Fibroblast of the aortic adventitia (primary cell): ENCODE measurements at regions not wholly inside any gene's neighbourhood (a gene's known extent, or its start where the extent isn't known, plus 50 kb on each side); places are given as distances from the start of the nearest gene placed in this dataset.

Experiments used
- DNase-seq: peaks from one replicate; pipeline ENCODE4 v3.0.0-alpha.2; 2010; ENCODE audit warnings: low read depth
- H3K4me3 ChIP-seq: 2 replicates; pipeline ENCODE4 v1.5.1; 2011; ENCODE audit warnings: low read depth, mild to moderate bottlenecking, control low read depth, low read length, moderate library complexity
- TF ChIP-seq, protein P1 (sequence below): IDR thresholded peaks from 2 replicates; pipeline ENCODE4 v1.5.1; 2011; ENCODE audit warnings: mild to moderate bottlenecking, low read length, control low read depth, inconsistent platforms; ENCODE audit not compliant: insufficient read depth

DNA sequence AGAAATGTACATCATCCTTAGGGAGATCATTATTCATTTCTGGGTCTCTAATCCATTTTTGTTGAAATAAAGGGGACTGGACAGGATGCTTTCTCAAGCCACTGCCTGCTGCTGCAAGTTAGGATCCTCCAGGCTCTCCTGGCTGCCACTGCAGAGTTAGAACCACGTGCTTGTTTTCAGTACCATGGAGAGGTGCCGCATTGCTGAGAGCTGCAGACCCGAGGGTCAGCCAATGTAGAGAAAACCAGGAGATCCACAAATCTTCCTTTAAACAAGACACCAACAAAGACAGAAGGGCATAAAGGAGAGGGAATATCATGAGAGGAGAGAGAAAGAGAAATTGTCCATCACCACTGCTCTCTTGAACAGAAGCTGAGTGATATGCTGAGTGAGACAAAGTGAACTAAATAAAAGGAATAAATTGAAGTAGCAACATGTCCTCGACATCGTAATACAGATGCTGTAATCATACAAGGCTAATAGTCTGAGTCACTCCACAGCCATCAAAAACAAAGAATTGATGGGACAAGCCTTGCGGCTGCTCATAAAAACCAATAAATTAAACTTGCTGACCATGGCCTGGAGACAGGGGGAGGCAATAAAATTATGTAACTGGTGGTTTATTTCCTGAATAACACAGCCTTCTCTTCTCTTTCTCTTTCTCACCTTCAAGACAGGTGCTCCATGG, 255.7 kb downstream of the OMA1 start:
- H3K4me3 ChIP-seq = no peak overlapping the region
- DNase-seq = peak; percentile 7
- TF ChIP-seq, protein P1, sequence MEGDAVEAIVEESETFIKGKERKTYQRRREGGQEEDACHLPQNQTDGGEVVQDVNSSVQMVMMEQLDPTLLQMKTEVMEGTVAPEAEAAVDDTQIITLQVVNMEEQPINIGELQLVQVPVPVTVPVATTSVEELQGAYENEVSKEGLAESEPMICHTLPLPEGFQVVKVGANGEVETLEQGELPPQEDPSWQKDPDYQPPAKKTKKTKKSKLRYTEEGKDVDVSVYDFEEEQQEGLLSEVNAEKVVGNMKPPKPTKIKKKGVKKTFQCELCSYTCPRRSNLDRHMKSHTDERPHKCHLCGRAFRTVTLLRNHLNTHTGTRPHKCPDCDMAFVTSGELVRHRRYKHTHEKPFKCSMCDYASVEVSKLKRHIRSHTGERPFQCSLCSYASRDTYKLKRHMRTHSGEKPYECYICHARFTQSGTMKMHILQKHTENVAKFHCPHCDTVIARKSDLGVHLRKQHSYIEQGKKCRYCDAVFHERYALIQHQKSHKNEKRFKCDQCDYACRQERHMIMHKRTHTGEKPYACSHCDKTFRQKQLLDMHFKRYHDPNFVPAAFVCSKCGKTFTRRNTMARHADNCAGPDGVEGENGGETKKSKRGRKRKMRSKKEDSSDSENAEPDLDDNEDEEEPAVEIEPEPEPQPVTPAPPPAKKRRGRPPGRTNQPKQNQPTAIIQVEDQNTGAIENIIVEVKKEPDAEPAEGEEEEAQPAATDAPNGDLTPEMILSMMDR = no peak

DNA sequence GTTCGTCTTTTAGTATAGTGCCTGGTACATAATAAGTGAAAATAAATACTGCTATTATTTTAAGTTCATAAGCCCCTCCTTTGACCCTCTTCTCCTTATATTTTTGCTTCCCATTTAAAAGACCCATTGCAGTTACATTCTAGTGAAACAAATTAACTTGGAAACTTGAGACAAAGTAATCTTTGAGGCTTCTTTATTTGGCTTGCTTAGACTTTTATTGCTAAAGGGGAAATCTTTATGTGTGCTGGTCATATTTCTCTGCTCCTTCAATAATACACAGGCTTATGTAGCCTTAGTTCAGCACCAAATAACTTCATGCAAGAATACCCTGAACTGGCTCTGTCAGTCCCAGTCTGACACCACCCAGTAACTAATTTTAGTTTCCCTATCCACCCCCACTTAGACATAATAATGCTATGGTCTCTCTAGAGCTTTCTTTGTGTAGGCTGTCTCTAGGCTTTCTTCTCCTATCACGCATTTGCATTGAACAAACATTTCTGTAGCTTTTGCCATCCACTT, 257.8 kb downstream of the OMA1 start:
- DNase-seq = no peak
- TF ChIP-seq, protein P1 = no peak
- H3K4me3 ChIP-seq = no peak overlapping the region

DNA sequence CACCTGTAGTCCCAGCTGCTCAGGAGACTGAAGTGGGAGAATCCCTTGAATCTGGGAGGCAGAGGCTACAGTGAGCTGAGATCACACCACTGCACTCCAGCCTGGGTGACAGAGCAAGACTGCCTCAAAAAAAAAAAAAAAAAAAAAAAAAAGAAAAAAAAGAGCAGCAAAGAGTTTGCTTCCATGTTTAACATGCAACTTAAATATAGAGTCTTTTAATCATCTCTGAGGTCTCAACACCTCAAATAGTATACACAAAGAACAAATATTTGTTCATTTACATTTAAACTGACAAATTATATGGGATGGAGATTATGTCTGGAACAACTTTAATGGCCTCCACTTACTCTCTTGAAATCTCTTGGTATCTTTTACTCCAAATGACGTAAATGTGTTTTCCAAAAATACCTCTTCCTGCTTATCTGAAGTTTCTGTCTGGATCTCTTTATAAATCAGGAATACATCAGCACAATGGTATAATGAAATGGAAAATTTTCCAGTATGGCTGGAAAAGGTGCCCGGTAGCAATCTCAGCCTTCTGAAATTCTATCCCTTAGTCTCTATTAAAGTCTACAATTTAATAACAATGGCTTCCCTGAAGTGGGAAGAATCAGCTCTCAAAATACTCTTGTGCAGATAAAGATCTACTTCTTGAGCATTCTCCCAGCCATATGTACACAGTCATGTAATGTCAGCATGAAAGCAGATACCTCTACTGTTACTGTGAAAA, 258.5 kb downstream of the OMA1 start:
- no peak overlapping the region for H3K4me3 ChIP-seq
- TF ChIP-seq, protein P1 = no peak
- no peak for DNase-seq

DNA sequence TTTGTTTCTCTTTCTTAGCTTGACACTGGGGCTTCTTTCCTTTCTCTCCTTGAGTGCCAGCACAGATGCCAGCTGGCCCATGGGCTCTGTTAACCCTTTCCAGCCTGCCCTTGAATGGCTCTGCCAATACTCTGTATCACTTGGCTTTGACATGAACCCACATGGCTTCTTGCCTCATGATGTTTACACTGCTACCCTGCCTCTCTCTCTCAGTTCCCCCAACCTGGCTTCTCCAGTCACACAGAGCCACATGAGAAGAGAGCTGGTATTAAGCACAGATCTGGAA, 262.4 kb downstream of the OMA1 start:
- DNase-seq = no peak
- TF ChIP-seq, protein P1 = no peak
- H3K4me3 ChIP-seq = no peak overlapping the region

DNA sequence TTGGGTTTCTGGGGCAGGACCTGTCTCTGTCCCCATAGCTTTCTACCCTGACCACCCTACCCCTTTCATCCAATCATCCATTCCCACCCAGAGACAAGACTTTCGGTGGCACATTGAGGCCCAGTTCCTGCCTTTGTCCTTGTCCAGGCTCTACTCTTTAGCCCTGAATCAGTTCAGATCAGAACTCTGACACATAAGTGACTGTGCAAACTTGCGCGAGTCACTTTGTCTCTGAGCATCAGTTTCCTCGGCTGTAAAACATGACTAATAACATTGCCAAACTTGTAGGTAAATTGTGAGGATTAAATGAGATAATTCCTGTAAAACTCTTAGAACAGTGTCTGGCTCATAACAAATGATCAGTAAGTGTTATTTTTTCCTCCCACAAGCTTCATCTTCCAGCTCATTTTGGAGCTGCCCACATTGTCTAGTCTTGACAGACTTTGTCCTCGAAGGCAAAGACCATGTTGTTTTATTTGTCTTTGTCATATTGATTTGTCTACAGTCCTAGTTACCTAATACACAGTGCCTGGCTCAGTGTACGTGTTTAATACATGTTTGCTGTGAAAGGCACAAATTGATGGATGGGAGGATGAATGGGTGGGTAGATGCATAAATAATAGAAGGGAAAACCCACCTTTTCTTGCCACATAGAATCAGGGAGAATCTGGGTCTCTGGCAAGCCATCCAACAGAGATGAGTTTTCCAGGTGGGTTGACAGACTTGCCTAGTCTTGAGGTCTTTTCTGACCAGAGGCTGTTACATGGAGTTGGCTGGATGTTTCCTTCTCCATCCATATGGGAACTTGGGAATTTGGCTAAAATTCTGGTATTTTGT, 262.9 kb downstream of the OMA1 start:
- H3K4me3 ChIP-seq = no peak overlapping the region
- TF ChIP-seq, protein P1 = no peak
- no peak for DNase-seq

DNA sequence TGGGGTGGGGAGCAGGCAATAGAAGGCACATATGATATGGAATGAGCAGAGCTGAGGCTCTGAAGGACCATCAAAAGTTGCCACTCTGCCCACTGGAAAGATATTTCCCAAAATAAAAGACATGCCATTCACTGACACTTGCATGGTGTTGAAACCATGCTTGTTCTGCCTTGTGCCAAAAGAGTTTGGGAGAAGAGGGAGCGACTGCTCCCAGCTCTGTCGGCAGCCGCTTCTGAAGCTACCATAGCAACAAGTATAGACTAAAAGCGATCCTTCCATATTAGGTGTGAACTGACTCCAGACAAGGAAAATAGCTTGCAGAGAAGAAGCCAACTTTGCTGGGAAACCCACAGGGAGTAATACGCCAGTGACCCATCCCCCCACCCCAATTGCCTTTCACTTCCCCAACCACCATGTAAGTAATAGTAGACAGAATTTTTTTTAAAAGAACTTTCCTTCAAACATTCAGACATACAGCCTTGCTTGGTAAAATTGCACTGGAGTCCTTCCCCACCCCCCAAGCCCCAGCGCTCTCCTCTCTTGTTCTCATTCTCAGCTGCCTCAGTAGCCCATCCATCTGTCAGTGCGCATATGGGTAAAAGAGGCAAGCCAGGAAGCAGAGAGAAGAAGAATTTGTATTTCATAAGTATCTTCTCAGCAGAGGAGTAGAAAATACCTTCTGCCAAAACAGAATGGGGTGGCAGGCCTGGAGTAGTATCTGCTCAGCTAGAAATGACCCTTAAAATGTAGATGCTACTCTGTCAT, 263.7 kb downstream of the OMA1 start:
- TF ChIP-seq, protein P1 = no peak
- no peak overlapping the region for H3K4me3 ChIP-seq
- no peak for DNase-seq
